Type B pancreatic cell (in vitro differentiated cells): ENCODE measurements at regions not wholly inside any gene's neighbourhood (a gene's known extent, or its start where the extent isn't known, plus 50 kb on each side); places are given as distances from the start of the nearest gene placed in this dataset.

Source experiments
- DNase-seq: peaks from one replicate; pipeline ENCODE4 v3.0.0; 2021; ENCODE audit warnings: mixed read lengths; ENCODE audit not compliant: unreplicated experiment; ENCODE audit errors: extremely low spot score
- H3K27ac Mint-ChIP-seq: 2 replicates; pipeline ENCODE4 v1.8.0; 2021; ENCODE audit warnings: mild to moderate bottlenecking, mixed read lengths
- H3K27me3 Mint-ChIP-seq: 2 replicates; pipeline ENCODE4 v1.8.0; 2021; ENCODE audit warnings: mixed read lengths
- H3K36me3 Mint-ChIP-seq: 2 replicates; pipeline ENCODE4 v1.8.0; 2021; ENCODE audit warnings: mixed read lengths
- H3K4me1 Mint-ChIP-seq: one replicate; pipeline ENCODE4 v1.8.0; 2021; ENCODE audit warnings: mixed read lengths; ENCODE audit not compliant: unreplicated experiment
- H3K4me3 Mint-ChIP-seq: 2 replicates; pipeline ENCODE4 v1.8.0; 2021; ENCODE audit warnings: mild to moderate bottlenecking, mixed read lengths
- H3K9me3 Mint-ChIP-seq: 2 replicates; pipeline ENCODE4 v1.8.0; 2021; ENCODE audit warnings: mixed read lengths
- CTCF ChIP-seq: fragments of 200-600 bp; sonication (generic); conservative IDR thresholded peaks from 2 replicates; pipeline ENCODE4 v1.5.0; 2021; ENCODE audit warnings: antibody characterized with exemption, mild to moderate bottlenecking

DNA sequence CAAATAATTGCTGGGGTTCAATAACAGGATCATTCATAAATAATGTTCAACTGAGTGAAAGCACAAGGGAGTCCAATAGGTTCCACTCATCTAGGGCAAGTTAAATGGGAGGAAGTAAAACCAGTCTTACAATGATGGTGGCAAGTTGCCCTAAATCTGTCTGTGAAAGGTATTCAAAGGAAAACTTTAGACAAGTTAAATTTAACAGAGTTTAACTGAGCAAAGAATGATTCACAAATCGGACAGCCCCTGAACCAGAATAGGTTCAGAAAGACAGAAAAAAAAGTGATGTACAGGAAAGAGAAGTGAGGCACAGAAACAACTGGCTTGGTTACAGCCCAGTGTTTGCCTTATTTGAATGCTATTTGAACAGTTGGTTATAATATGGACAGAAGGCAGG, 183.5 kb upstream of the ADGRL4 start:
- TF ChIP-seq CTCF = no peak
- no peak overlapping the region for H3K4me3 Mint-ChIP-seq
- H3K36me3 Mint-ChIP-seq = no peaks in the 10 kb centered on the region
- H3K27me3 Mint-ChIP-seq = no peaks in the 10 kb centered on the region
- no peaks in the 10 kb centered on the region for H3K9me3 Mint-ChIP-seq
- peak overlapping the region; percentile 12 for H3K27ac Mint-ChIP-seq
- peaks cover 3% of the 10 kb centered on the region for H3K4me1 Mint-ChIP-seq
- no peak for DNase-seq

GRCh38 chr1:79188337-79188736, 181.8 kb upstream of the ADGRL4 start:
- H3K36me3 Mint-ChIP-seq = no peaks in the 10 kb centered on the region

GRCh38 chr1:79186260-79186659, 179.7 kb upstream of the ADGRL4 start:
- H3K9me3 Mint-ChIP-seq = no peaks in the 10 kb centered on the region
- no peak overlapping the region for H3K4me3 Mint-ChIP-seq
- H3K36me3 Mint-ChIP-seq = no peaks in the 10 kb centered on the region
- H3K4me1 Mint-ChIP-seq = peaks cover 3% of the 10 kb centered on the region
- no peak overlapping the region for H3K27ac Mint-ChIP-seq
- no peak for DNase-seq
- no peaks in the 10 kb centered on the region for H3K27me3 Mint-ChIP-seq
- no peak for TF ChIP-seq CTCF

More at GRCh38 chr1:79188337-79188736, 181.8 kb upstream of the ADGRL4 start:
- Mint-ChIP-seq H3K4me3 (no peak overlapping the region), H3K27ac (no peak overlapping the region), H3K27me3 (no peaks in the 10 kb centered on the region), H3K4me1 (peaks cover 3% of the 10 kb centered on the region), H3K9me3 (no peaks in the 10 kb centered on the region)
- no peak for TF ChIP-seq CTCF
- DNase-seq = no peak

DNA sequence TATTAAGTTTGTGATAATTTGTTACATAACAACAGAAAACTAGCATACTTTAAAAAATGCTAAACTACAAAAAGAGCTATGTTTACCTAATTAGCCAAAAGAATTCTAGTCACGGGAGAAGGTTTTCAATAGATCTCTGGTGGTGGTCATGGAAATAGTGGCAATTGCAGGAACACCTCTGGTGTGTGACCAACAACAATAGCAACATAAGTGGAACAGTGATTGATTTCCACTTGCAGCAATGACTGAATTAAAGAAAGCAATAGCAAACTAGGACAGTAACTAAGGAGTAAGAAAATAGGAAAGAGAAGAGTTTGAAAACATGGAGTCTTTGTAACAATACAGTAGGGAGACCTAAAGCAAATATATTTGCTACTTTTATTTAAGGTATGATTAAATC, 171.3 kb upstream of the ADGRL4 start:
- Mint-ChIP-seq H3K27ac (no peak overlapping the region), H3K4me3 (no peak overlapping the region), H3K36me3 (no peaks in the 10 kb centered on the region), H3K9me3 (peaks cover 7% of the 10 kb centered on the region), H3K4me1 (no peaks in the 10 kb centered on the region), H3K27me3 (no peaks in the 10 kb centered on the region)
- DNase-seq = no peak
- TF ChIP-seq CTCF = no peak

- no peak overlapping the region for H3K4me3 Mint-ChIP-seq
- TF ChIP-seq CTCF = no peak
- no peaks in the 10 kb centered on the region for H3K36me3 Mint-ChIP-seq
- H3K4me1 Mint-ChIP-seq = no peaks in the 10 kb centered on the region
- H3K9me3 Mint-ChIP-seq = peaks cover 7% of the 10 kb centered on the region
- H3K27ac Mint-ChIP-seq = no peak overlapping the region
- no peak for DNase-seq
- H3K27me3 Mint-ChIP-seq = no peaks in the 10 kb centered on the region
Observed at GRCh38 chr1:79161077-79161476, 154.5 kb upstream of the ADGRL4 start.

DNA sequence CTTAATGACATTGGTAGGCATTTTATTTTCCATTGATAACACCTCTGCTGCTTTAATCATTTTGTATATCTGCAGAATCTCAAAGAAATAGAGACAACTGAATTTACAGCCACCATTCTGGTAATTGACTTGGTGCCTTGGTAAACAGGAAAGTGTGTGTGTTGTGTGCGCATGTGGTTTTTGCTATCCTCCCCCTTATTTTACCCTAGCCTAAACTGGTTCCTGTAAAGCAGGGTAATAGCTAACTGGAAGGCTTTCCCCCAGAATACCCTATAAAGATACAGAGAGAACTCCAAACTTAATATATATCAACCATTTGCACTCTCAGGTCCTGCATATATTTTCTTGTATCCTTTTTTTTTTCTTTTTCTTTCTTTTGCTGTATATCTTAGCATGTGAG, 149.5 kb upstream of the ADGRL4 start:
- Mint-ChIP-seq H3K36me3 (no peaks in the 10 kb centered on the region), H3K4me3 (no peak overlapping the region), H3K27me3 (no peaks in the 10 kb centered on the region), H3K27ac (no peak overlapping the region), H3K4me1 (no peaks in the 10 kb centered on the region), H3K9me3 (no peaks in the 10 kb centered on the region)
- no peak for DNase-seq
- no peak for TF ChIP-seq CTCF
